NCI-H226 (cell line): ENCODE measurements at regions not wholly inside any gene's neighbourhood (a gene's known extent, or its start where the extent isn't known, plus 50 kb on each side); places are given as distances from the start of the nearest gene placed in this dataset.

Experiments
- DNase-seq: peaks from one replicate; pipeline ENCODE4 v3.0.0-alpha.2; 2015

GRCh38 chr18:51739044-51739666 is 541.7 kb upstream of the MEX3C start:
- no peak for DNase-seq

DNA sequence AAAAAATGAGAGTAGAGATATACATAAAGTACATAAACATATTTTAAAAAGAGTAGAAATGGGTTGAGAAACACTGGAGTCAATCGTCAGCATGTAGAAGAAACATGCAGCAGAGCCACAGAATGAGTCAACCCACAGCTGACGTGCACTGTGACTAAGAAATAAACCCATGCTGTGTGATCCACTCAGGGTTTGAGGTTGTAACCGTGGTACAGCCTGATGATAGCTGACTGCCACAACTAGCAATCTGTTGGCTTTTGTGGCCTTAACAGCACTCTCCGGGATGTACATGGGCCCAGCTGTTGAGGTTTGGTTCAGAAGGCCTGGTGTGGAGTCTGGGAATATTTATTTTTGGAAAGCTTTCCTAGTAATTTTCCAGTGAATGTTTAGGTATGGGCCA is 554.4 kb upstream of the MEX3C start:
- no peak for DNase-seq

- no peak for DNase-seq
Measured at GRCh38 chr18:51753365-51754057, 556.0 kb upstream of the MEX3C start.

GRCh38 chr18:51754566-51754965 is 557.1 kb upstream of the MEX3C start:
- DNase-seq, result no peak

GRCh38 chr18:51757255-51757924 is 559.9 kb upstream of the MEX3C start:
- DNase-seq, result no peak

DNA sequence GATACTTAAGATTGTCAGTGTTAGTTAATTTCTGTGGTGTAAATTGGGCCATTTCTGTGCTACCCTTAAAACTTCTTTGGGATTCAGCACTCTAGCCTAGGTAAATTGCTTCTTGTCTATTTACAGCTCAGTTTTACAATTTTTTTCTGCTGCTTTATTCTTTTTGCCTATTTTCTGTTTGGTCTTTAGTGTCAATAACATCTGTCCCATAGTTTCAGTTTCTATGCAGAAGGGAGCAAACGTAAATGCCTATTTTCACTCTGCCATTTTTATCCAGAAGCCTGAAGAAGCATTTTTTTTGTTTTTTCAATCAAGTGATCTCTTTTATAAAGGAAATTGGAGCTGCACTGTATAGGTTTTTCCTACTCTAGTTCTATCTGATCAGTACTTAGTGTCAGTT is 564.9 kb upstream of the MEX3C start:
- DNase-seq, result no peak

- DNase-seq, result no peak
Measured at GRCh38 chr18:51765606-51766360, 568.3 kb upstream of the MEX3C start.

DNA sequence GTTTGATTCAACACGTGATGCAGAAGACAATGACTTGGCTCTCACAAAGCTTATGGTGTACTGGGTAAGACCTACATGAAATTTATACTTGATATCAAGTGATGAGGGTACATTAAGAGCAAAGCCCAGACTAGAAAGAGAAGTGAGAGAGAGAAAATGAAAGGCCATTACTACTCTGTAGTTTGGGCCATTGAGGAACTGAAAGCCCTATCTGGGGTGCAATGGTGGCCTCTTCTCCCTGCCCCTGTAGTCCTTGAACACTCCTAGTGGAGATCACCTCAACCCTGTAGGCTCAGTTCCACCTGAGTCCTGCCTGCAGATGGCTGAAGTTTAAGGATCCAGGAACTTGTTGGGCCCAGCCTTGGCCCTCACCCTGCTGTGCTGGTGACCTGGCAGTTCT is 569.8 kb upstream of the MEX3C start:
- no peak for DNase-seq

GRCh38 chr18:51778115-51778514 is 561.9 kb upstream of the DCC start:
- DNase-seq, result no peak

DNA sequence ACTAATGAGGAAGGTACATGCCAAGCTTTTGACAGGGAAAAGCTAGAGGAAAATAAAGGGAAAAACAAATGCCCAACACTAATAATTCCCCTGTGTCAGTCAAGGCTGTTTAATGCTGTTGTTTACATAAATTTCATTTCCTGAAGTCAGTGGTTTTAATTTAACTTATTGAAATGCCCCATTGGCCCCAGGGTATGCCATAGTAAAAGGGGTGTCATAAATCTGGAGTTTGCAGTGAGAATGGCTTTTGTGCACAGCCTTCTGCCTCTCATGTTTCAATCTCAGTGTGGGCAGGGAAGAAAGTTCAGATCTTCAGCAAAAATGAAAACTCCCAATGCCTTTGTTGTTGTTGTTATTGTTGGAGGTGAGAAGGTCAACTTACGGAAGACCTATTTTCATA is 550.1 kb upstream of the DCC start:
- no peak for DNase-seq

- no peak for DNase-seq
Measured at GRCh38 chr18:51801514-51801913, 538.5 kb upstream of the DCC start.

GRCh38 chr18:51802569-51803428 is 537.2 kb upstream of the DCC start:
- no peak for DNase-seq

- DNase-seq, result no peak
Measured at GRCh38 chr18:51807336-51807735, 532.7 kb upstream of the DCC start.

GRCh38 chr18:51811883-51812282 is 528.1 kb upstream of the DCC start:
- DNase-seq, result no peak

DNA sequence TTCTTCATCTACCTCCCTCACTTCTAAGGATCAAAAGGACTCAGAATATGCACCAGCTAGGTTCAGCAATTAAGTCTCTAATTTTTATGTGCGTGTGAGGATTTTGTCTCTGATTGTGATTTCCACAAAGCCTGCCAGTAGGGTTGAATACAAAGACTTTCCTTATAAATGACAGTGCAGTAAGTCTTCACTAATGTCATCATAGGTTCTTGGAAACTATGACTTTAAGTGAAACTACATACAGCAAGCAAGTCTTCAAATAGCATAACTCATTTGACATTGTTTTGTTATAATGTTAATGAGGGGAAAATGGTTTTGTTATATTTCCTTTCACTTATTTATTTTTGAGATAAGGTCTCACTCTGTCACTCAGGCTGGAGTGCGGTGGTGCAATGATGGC is 526.3 kb upstream of the DCC start:
- DNase-seq, result no peak

DNA sequence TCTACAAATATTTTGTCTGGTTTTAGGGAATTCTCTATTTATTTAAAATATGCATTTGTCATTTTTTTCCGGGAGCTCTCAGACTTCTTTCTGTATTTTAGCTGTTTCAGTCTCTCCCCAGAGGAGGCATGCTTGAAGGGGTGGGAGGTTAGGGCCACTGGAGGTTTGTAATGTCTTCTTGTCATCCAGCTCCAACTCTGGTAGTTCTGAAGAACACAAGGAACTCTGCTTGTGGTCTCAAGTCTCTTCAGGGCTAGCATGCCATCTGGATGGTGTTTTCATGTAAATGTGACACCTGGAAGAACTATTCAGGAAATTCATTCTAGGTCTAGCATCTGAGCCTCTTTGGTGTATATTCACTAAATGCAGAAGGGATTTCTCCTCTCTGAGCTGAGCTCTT is 518.4 kb upstream of the DCC start:
- DNase-seq, result no peak

GRCh38 chr18:51824746-51825145 is 515.3 kb upstream of the DCC start:
- no peak for DNase-seq

DNA sequence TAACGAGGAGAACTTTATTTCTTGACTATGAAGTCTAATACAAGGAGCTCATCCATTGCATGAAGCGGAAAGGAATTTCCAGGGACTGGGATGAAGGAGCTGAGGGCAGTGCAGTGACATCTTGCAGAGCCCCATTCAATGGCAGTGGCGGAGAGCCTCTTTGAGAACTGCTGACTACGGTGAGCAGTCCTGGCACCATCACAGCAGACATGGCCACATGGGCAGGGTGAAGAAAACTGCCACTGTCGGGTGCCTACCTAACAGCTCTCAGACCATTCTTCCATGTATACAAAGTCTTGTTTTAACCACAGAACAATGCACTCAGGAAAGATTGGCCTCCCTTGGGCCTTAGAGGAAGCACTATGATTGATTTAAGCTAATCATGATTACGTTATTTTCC is 506.1 kb upstream of the DCC start:
- no peak for DNase-seq

- DNase-seq, result no peak
Measured at GRCh38 chr18:51848702-51849101, 491.3 kb upstream of the DCC start.

GRCh38 chr18:51852681-51853080 is 487.3 kb upstream of the DCC start:
- no peak for DNase-seq

DNA sequence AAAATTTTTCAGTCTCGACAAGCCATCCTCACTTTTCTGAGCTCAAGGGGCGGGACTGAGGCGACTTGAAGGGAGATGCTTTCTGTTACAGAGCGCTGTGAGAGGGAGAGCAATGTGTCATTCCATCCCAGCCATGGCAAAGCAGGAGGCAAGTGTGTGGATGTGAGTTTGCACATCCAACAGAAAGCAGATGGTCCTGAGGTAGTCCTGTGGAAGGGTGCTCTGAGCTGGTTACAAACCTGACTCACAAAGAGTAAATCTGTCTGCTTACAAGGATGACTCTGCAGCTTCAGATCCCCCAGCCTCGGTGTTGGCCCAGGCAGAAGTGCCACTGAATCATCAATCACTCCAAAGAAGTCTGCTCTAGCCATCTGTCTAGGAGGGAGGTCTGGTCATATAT is 482.0 kb upstream of the DCC start:
- no peak for DNase-seq

DNA sequence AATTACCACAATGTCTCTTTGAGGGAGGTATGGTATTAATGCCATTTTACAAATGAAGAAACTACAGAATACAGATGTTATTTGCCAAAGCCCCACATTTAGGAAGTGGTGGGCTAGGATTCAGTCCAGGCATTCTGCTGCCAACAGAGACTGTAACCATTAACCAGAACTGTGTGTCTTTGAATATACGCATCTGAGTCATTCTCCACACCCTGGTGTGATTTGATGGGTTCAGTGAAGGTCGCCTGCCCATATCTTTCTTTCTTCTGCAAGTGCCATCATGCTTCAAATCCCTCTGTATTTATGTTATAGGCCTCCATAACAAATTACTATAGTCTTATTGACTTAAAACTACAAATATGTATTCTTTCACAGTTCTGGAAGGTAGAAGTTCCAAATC is 479.0 kb upstream of the DCC start:
- DNase-seq, result no peak
